ENCODE measurements at regions not wholly inside any gene's neighbourhood (a gene's known extent, or its start where the extent isn't known, plus 50 kb on each side); places are given as distances from the start of the nearest gene placed in this dataset.
"Not testable (repeated sequence)": the region's sequence is repeated elsewhere in the genome, so short reads cannot be mapped to it uniquely, and the experiment has no call there.

GRCh38 chr11:36741515-36741914 is 143.5 kb upstream of the RAG2 start:
- no peak for DNase-seq (ENCODE audit: low read depth in 2 of 2)

- DNase-seq (ENCODE audit: low read depth in 2 of 2): no peak
Measured at GRCh38 chr11:36738292-36738861, 140.3 kb upstream of the RAG2 start.

- no peak for DNase-seq (ENCODE audit: low read depth in 2 of 2)
Measured at GRCh38 chr11:36736103-36736502, 138.1 kb upstream of the RAG2 start.

- DNase-seq (ENCODE audit: low read depth in 2 of 2): not testable (repeated sequence)
Measured at GRCh38 chr11:36733721-36734120, 135.7 kb upstream of the RAG2 start.

GRCh38 chr11:36730761-36731160 is 132.7 kb upstream of the RAG2 start:
- DNase-seq (ENCODE audit: low read depth in 2 of 2): no peak

- DNase-seq (ENCODE audit: low read depth in 2 of 2): no peak
Measured at GRCh38 chr11:36729825-36730224, 131.8 kb upstream of the RAG2 start.

- DNase-seq (ENCODE audit: low read depth in 2 of 2): no peak
Measured at GRCh38 chr11:36726420-36726819, 128.4 kb upstream of the RAG2 start.

- no peak for DNase-seq (ENCODE audit: low read depth in 2 of 2)
Measured at GRCh38 chr11:36724742-36725385, 126.8 kb upstream of the RAG2 start.

- no peak for DNase-seq (ENCODE audit: low read depth in 2 of 2)
Measured at GRCh38 chr11:36722421-36722820, 124.4 kb upstream of the RAG2 start.

- DNase-seq (ENCODE audit: low read depth in 2 of 2): no peak
Measured at GRCh38 chr11:36719358-36720107, 121.5 kb upstream of the RAG2 start.

GRCh38 chr11:36718451-36718850 is 120.4 kb upstream of the RAG2 start:
- no peak for DNase-seq (ENCODE audit: low read depth in 2 of 2)

- no peak for DNase-seq (ENCODE audit: low read depth in 2 of 2)
Measured at GRCh38 chr11:36713715-36714114, 115.7 kb upstream of the RAG2 start.

- no peak for DNase-seq (ENCODE audit: low read depth in 2 of 2)
Measured at GRCh38 chr11:36711104-36711825, 113.2 kb upstream of the RAG2 start.

Data from dermis microvascular lymphatic vessel endothelial cell (primary cell).